Suprapubic skin (tissue), 4 donors: ENCODE measurements at regions not wholly inside any gene's neighbourhood (a gene's known extent, or its start where the extent isn't known, plus 50 kb on each side); places are given as distances from the start of the nearest gene placed in this dataset.

ENCODE experiments used
- DNase-seq, 2 donors: peaks; one replicate each; pipeline ENCODE4 v3.0.0-alpha.2; 2019; ENCODE audit warnings: low spot score in 2 of 2
- H3K27ac ChIP-seq: fragments of 200-600 bp; sonication (generic); one replicate; pipeline ENCODE4 v1.5.1; 2019
- H3K27me3 ChIP-seq: fragments of 200-600 bp; sonication (generic); one replicate; pipeline ENCODE4 v1.5.1; 2019
- H3K36me3 ChIP-seq: fragments of 200-600 bp; sonication (generic); one replicate; pipeline ENCODE4 v1.5.1; 2019
- H3K4me1 ChIP-seq: fragments of 200-600 bp; sonication (generic); one replicate; pipeline ENCODE4 v1.5.1; 2019
- H3K4me3 ChIP-seq: fragments of 200-600 bp; sonication (generic); one replicate; pipeline ENCODE4 v1.5.1; 2019; ENCODE audit warnings: mild to moderate bottlenecking
- H3K9me3 ChIP-seq: fragments of 200-600 bp; sonication (generic); one replicate; pipeline ENCODE4 v1.5.1; 2019
- EP300 ChIP-seq: sonication (generic); formaldehyde crosslinking; IDR thresholded peaks from one replicate; pipeline ENCODE4 v1.6.1; 2017; ENCODE audit warnings: antibody characterized with exemption
- POLR2A ChIP-seq, 2 donors: fragments of 450-650 bp; IDR thresholded peaks; one replicate each; pipeline ENCODE4 v1.6.1; 2017; ENCODE audit warnings: antibody characterized with exemption in 2 of 2, mild to moderate bottlenecking in 2 of 2, moderate library complexity in 2 of 2
- POLR2AphosphoS5 ChIP-seq, 3 donors: sonication (generic); formaldehyde crosslinking; IDR thresholded peaks; one replicate each; pipeline ENCODE4 v1.6.1; 2017; ENCODE audit warnings: antibody characterized with exemption in 3 of 3
- WGBS: methylation state at CpG from one replicate; pipeline ENCODE4 v1.1.5; 2018; 5-methylcytosine and 5-hydroxymethylcytosine counted together
- TF ChIP-seq, protein P1 (sequence below), 2 donors: fragments of 200-600 bp in 1 of 2; fragments of 450-650 bp in 1 of 2; sonication (generic) in 1 of 2; IDR thresholded peaks; one replicate each; pipeline ENCODE4 v1.5.1; 2016 to 2019; ENCODE audit warnings: antibody characterized with exemption in 2 of 2, mild to moderate bottlenecking in 1 of 2, moderate library complexity in 1 of 2

DNA sequence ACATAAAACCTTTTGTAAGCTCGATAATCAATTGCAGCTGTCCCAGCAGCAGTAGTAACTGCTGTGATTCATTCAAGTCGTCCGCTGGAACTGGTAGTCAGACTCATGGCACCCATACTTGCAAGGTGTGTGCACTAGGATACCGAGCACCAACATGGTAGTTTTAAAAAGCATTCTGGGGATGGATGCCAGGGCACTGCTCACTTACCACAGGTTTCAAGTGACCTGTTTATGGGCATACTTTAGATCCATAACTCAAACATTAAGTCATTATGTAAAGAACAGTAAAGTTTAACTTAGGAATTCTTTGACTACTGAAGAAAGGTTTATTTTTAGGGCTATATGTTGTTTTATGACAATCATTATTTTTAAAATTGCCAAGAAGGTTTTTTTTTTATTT lies 2277.6 kb downstream of the MAT2B start:
- H3K27ac ChIP-seq, result no peak overlapping the region
- H3K9me3 ChIP-seq, result no peaks in the 10 kb centered on the region
- no peaks in the 10 kb centered on the region for H3K36me3 ChIP-seq
- DNase-seq, result no peak
- no peaks in the 10 kb centered on the region for H3K4me1 ChIP-seq
- no peak for TF ChIP-seq EP300
- TF ChIP-seq, protein P1, sequence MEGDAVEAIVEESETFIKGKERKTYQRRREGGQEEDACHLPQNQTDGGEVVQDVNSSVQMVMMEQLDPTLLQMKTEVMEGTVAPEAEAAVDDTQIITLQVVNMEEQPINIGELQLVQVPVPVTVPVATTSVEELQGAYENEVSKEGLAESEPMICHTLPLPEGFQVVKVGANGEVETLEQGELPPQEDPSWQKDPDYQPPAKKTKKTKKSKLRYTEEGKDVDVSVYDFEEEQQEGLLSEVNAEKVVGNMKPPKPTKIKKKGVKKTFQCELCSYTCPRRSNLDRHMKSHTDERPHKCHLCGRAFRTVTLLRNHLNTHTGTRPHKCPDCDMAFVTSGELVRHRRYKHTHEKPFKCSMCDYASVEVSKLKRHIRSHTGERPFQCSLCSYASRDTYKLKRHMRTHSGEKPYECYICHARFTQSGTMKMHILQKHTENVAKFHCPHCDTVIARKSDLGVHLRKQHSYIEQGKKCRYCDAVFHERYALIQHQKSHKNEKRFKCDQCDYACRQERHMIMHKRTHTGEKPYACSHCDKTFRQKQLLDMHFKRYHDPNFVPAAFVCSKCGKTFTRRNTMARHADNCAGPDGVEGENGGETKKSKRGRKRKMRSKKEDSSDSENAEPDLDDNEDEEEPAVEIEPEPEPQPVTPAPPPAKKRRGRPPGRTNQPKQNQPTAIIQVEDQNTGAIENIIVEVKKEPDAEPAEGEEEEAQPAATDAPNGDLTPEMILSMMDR (IDR thresholded peaks at IDR 0.05), result no peak
- TF ChIP-seq POLR2A (IDR thresholded peaks at IDR 0.05), result no peak
- no peak for TF ChIP-seq POLR2AphosphoS5 (IDR thresholded peaks at IDR 0.05)
- 80% methylated on average over 4 of the region's 4 CpGs for WGBS
- H3K4me3 ChIP-seq, result no peak overlapping the region
- no peaks in the 10 kb centered on the region for H3K27me3 ChIP-seq

DNA sequence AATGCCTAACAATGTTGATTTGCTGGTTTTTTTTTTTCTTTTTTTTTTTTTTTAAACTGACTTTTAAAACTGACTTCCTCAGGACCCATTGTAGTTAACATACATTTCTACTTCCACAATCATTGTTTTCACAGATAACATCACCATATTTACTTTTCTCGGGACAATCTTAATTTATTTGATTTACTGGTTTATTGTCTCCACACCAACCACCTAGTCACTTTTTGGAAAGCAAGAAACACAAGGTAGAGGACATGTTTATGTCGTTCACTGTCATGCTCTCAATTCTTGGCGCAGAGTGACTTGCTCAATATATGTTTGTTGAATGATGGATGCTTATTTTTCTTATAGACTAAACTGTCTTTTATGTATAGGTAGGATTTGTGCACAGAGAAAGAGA lies 2280.7 kb downstream of the MAT2B start:
- H3K4me3 ChIP-seq, result no peak overlapping the region
- TF ChIP-seq, protein P1 (IDR thresholded peaks at IDR 0.05), result no peak
- TF ChIP-seq EP300 (no peak), POLR2AphosphoS5 (IDR thresholded peaks at IDR 0.05) (no peak), POLR2A (IDR thresholded peaks at IDR 0.05) (no peak)
- H3K9me3 ChIP-seq, result no peaks in the 10 kb centered on the region
- no peaks in the 10 kb centered on the region for H3K27me3 ChIP-seq
- H3K27ac ChIP-seq, result no peak overlapping the region
- H3K36me3 ChIP-seq, result no peaks in the 10 kb centered on the region
- WGBS, result 75% methylated on average over 3 of the region's 3 CpGs
- no peaks in the 10 kb centered on the region for H3K4me1 ChIP-seq
- DNase-seq, result no peak

DNA sequence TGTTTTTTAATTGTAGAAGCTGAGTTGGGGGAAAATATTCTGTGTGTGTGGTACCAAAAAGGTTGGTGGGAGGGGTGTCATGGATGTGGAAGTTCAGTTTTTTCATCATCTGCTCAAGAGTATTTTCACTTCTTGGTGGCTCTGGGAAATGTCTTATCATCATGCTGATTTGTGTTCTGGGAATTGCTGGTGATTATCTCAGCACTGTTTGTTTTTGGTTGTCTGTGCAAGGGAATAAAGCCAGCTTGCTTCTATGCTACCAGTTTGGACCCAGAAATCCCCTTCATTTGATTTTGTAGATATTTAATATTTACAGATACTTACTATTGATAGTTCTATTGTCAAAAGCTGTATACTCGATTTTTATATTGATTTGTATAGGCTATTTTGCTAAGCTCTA lies 2289.7 kb downstream of the MAT2B start:
- no peak overlapping the region for H3K27ac ChIP-seq
- H3K27me3 ChIP-seq, result no peaks in the 10 kb centered on the region
- 86% methylated on average over 1 of the region's 1 CpG for WGBS
- H3K4me1 ChIP-seq, result no peaks in the 10 kb centered on the region
- no peak overlapping the region for H3K4me3 ChIP-seq
- H3K36me3 ChIP-seq, result no peaks in the 10 kb centered on the region
- TF ChIP-seq POLR2A (IDR thresholded peaks at IDR 0.05) (no peak), POLR2AphosphoS5 (IDR thresholded peaks at IDR 0.05) (no peak), EP300 (no peak)
- TF ChIP-seq, protein P1 (IDR thresholded peaks at IDR 0.05), result no peak
- DNase-seq, result no peak
- H3K9me3 ChIP-seq, result no peaks in the 10 kb centered on the region

DNA sequence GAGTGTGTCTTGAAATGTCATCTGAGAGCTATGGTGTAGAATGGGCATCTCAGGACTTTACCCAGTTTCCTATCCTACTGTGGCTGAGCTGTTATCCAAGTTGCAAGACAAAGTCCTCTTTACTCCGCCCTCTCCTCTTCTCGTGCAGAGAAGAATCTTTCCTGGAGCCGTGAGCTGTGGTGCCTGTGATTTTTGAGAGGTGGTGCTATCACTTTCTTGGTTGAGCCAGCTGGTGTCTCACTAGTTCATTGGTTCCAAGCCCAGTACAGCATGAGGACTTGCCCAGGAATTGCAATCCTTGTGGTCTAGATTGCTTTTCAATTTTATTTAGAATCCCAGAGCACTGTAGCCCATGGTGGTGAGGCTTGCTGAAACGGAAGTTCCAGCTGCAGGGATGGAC lies 2300.3 kb downstream of the MAT2B start:
- Histone ChIP-seq H3K27ac (no peak overlapping the region), H3K36me3 (no peaks in the 10 kb centered on the region), H3K4me3 (no peak overlapping the region), H3K27me3 (no peaks in the 10 kb centered on the region), H3K4me1 (no peaks in the 10 kb centered on the region), H3K9me3 (peaks cover 4% of the 10 kb centered on the region)
- WGBS, result 35% methylated on average over 4 of the region's 4 CpGs
- TF ChIP-seq, protein P1 (IDR thresholded peaks at IDR 0.05), result no peak
- TF ChIP-seq POLR2A (IDR thresholded peaks at IDR 0.05), result no peak
- no peak for TF ChIP-seq POLR2AphosphoS5 (IDR thresholded peaks at IDR 0.05)
- TF ChIP-seq EP300, result no peak
- DNase-seq, result no peak

DNA sequence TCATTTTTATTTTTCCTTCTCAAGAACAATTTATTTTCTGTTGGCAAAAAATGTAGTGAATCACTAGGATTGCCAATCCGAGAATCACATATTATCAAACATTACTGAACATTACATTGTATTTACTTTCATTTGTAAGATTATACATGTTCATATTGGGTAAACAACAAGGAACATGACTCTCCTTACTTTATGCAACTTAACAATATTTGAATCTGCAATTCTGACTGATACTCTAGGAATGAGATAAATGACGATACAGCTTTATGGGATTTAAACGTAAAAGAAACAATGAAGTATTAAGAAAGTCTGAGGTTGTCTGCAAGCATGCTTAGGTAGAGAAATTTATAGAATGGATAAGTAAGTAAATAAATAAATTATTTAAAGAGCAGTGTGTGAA lies 2302.9 kb downstream of the MAT2B start:
- H3K4me3 ChIP-seq, result no peak overlapping the region
- WGBS, result 84% methylated on average over 3 of the region's 3 CpGs
- no peaks in the 10 kb centered on the region for H3K4me1 ChIP-seq

More for the DNA sequence above, 2302.9 kb downstream of the MAT2B start:
- TF ChIP-seq EP300 (no peak), POLR2AphosphoS5 (IDR thresholded peaks at IDR 0.05) (no peak), POLR2A (IDR thresholded peaks at IDR 0.05) (no peak)
- TF ChIP-seq, protein P1 (IDR thresholded peaks at IDR 0.05), result no peak
- H3K27ac ChIP-seq, result no peak overlapping the region
- DNase-seq, result no peak
- peaks cover 4% of the 10 kb centered on the region for H3K9me3 ChIP-seq
- no peaks in the 10 kb centered on the region for H3K27me3 ChIP-seq
- H3K36me3 ChIP-seq, result no peaks in the 10 kb centered on the region
